GM21576 (cell line): ENCODE measurements at regions not wholly inside any gene's neighbourhood (a gene's known extent, or its start where the extent isn't known, plus 50 kb on each side); places are given as distances from the start of the nearest gene placed in this dataset.
A peak's percentile ranks its signal among the peaks of the same experiment; 100 is the strongest.
"Not testable (repeated sequence)": the region's sequence is repeated elsewhere in the genome, so short reads cannot be mapped to it uniquely, and the experiment has no call there.

Experiments
- ATAC-seq: cut with Tn5 transposase; IDR thresholded peaks from one replicate; pipeline ENCODE4 v1.9.1; 2021; ENCODE audit warnings: mild to moderate bottlenecking, moderate library complexity; ENCODE audit not compliant: unreplicated experiment

GRCh38 chr3:177795216-177795615 lies 597.9 kb upstream of the TBL1XR1 start:
- ATAC-seq = no peak

GRCh38 chr3:177795859-177796258 lies 598.6 kb upstream of the TBL1XR1 start:
- ATAC-seq = no peak

- ATAC-seq = not testable (repeated sequence)
Measured at GRCh38 chr3:177800147-177800546, 602.9 kb upstream of the TBL1XR1 start.

- no peak for ATAC-seq
Measured at GRCh38 chr3:177800561-177800960, 603.3 kb upstream of the TBL1XR1 start.

- no peak for ATAC-seq
Measured at GRCh38 chr3:177802151-177802900, 605.0 kb upstream of the TBL1XR1 start.

GRCh38 chr3:177803500-177803899 lies 606.2 kb upstream of the TBL1XR1 start:
- ATAC-seq = no peak

- ATAC-seq = no peak
Measured at GRCh38 chr3:177804032-177804431, 606.8 kb upstream of the TBL1XR1 start.

GRCh38 chr3:177804646-177805045 lies 607.4 kb upstream of the TBL1XR1 start:
- ATAC-seq = no peak

GRCh38 chr3:177807150-177807875 lies 610.0 kb upstream of the TBL1XR1 start:
- ATAC-seq = no peak

GRCh38 chr3:177808928-177809478 lies 611.7 kb upstream of the TBL1XR1 start:
- not testable (repeated sequence) for ATAC-seq

- no peak for ATAC-seq
Measured at GRCh38 chr3:177810162-177810623, 612.9 kb upstream of the TBL1XR1 start.

- peak; percentile 64 for ATAC-seq
Measured at GRCh38 chr3:177811112-177811511, 613.8 kb upstream of the TBL1XR1 start.

- no peak for ATAC-seq
Measured at GRCh38 chr3:177811835-177812234, 614.6 kb upstream of the TBL1XR1 start.

GRCh38 chr3:177812492-177812891 lies 615.2 kb upstream of the TBL1XR1 start:
- no peak for ATAC-seq

- ATAC-seq = no peak
Measured at GRCh38 chr3:177813322-177813721, 616.0 kb upstream of the TBL1XR1 start.

GRCh38 chr3:177816667-177817208 lies 619.5 kb upstream of the TBL1XR1 start:
- ATAC-seq = no peak

GRCh38 chr3:177817751-177818150 lies 620.5 kb upstream of the TBL1XR1 start:
- no peak for ATAC-seq

GRCh38 chr3:177818712-177819240 lies 621.5 kb upstream of the TBL1XR1 start:
- no peak for ATAC-seq

- ATAC-seq = peak; percentile 67
Measured at GRCh38 chr3:177820683-177821316, 623.5 kb upstream of the TBL1XR1 start.

GRCh38 chr3:177822681-177823096 lies 625.4 kb upstream of the TBL1XR1 start:
- ATAC-seq = no peak

GRCh38 chr3:177823701-177824189 lies 626.5 kb upstream of the TBL1XR1 start:
- no peak for ATAC-seq
